ENCODE measurements at regions not wholly inside any gene's neighbourhood (a gene's known extent, or its start where the extent isn't known, plus 50 kb on each side); places are given as distances from the start of the nearest gene placed in this dataset.

GRCh38 chr6:65924411-65924810, 217.4 kb upstream of the EYS start:
- Mint-ChIP-seq H3K27ac (ENCODE audit: unreplicated experiment) (no peak overlapping the region), H3K27me3 (ENCODE audit: low read depth) (no peaks in the 10 kb centered on the region), H3K36me3 (ENCODE audit: low read depth) (no peaks in the 10 kb centered on the region), H3K4me3 (ENCODE audit: unreplicated experiment) (no peak overlapping the region), H3K4me1 (ENCODE audit: low read depth) (no peaks in the 10 kb centered on the region), H3K9me3 (ENCODE audit: low read depth) (no peaks in the 10 kb centered on the region)
- no peak for TF ChIP-seq CTCF (IDR thresholded peaks at IDR 0.05)
- no peak for DNase-seq (ENCODE audit: low spot score)

- no peak for DNase-seq (ENCODE audit: low spot score)
- H3K4me1 Mint-ChIP-seq (ENCODE audit: low read depth) = no peaks in the 10 kb centered on the region
- no peaks in the 10 kb centered on the region for H3K36me3 Mint-ChIP-seq (ENCODE audit: low read depth)
- TF ChIP-seq CTCF (IDR thresholded peaks at IDR 0.05) = no peak
- no peaks in the 10 kb centered on the region for H3K9me3 Mint-ChIP-seq (ENCODE audit: low read depth)
- no peak overlapping the region for H3K4me3 Mint-ChIP-seq (ENCODE audit: unreplicated experiment)
- no peaks in the 10 kb centered on the region for H3K27me3 Mint-ChIP-seq (ENCODE audit: low read depth)
- no peak overlapping the region for H3K27ac Mint-ChIP-seq (ENCODE audit: unreplicated experiment)
Observed at GRCh38 chr6:65922049-65922448, 215.0 kb upstream of the EYS start.

- Mint-ChIP-seq H3K27me3 (ENCODE audit: low read depth) (no peaks in the 10 kb centered on the region), H3K4me1 (ENCODE audit: low read depth) (no peaks in the 10 kb centered on the region), H3K9me3 (ENCODE audit: low read depth) (peaks cover 26% of the 10 kb centered on the region), H3K36me3 (ENCODE audit: low read depth) (no peaks in the 10 kb centered on the region), H3K4me3 (ENCODE audit: unreplicated experiment) (no peak overlapping the region), H3K27ac (ENCODE audit: unreplicated experiment) (no peak overlapping the region)
- no peak for TF ChIP-seq CTCF (IDR thresholded peaks at IDR 0.05)
- no peak for DNase-seq (ENCODE audit: low spot score)
Observed at GRCh38 chr6:65908065-65908464, 201.0 kb upstream of the EYS start.

- Mint-ChIP-seq H3K4me1 (ENCODE audit: low read depth) (no peaks in the 10 kb centered on the region), H3K4me3 (ENCODE audit: unreplicated experiment) (no peak overlapping the region), H3K27ac (ENCODE audit: unreplicated experiment) (no peak overlapping the region), H3K9me3 (ENCODE audit: low read depth) (peaks cover 18% of the 10 kb centered on the region), H3K27me3 (ENCODE audit: low read depth) (no peaks in the 10 kb centered on the region), H3K36me3 (ENCODE audit: low read depth) (no peaks in the 10 kb centered on the region)
- TF ChIP-seq CTCF (IDR thresholded peaks at IDR 0.05) = no peak
- no peak for DNase-seq (ENCODE audit: low spot score)
Observed at GRCh38 chr6:65903992-65904391, 197.0 kb upstream of the EYS start.

- H3K4me3 Mint-ChIP-seq (ENCODE audit: unreplicated experiment) = no peak overlapping the region
- no peaks in the 10 kb centered on the region for H3K36me3 Mint-ChIP-seq (ENCODE audit: low read depth)
- no peak for TF ChIP-seq CTCF (IDR thresholded peaks at IDR 0.05)
- no peak for DNase-seq (ENCODE audit: low spot score)
- H3K4me1 Mint-ChIP-seq (ENCODE audit: low read depth) = no peaks in the 10 kb centered on the region
- peaks cover 17% of the 10 kb centered on the region for H3K9me3 Mint-ChIP-seq (ENCODE audit: low read depth)
- H3K27ac Mint-ChIP-seq (ENCODE audit: unreplicated experiment) = no peak overlapping the region
- no peaks in the 10 kb centered on the region for H3K27me3 Mint-ChIP-seq (ENCODE audit: low read depth)
Observed at GRCh38 chr6:65900928-65901327, 193.9 kb upstream of the EYS start.
